Peyer's patch (tissue), 4 donors: ENCODE measurements at regions not wholly inside any gene's neighbourhood (a gene's known extent, or its start where the extent isn't known, plus 50 kb on each side); places are given as distances from the start of the nearest gene placed in this dataset.

Experiments used
- DNase-seq, 3 donors: peaks; one replicate each; pipeline ENCODE4 v3.0.0-alpha.2; 2017 to 2019
- H3K27ac ChIP-seq, 4 donors: fragments of 200-600 bp; sonication (generic); one replicate each; pipeline ENCODE4 v1.5.1; 2016 to 2019
- H3K27me3 ChIP-seq, 2 donors: fragments of 200-600 bp; sonication (generic); one replicate each; pipeline ENCODE4 v1.5.1; 2019
- H3K36me3 ChIP-seq, 3 donors: fragments of 200-600 bp; sonication (generic); one replicate each; pipeline ENCODE4 v1.5.1; 2016 to 2019
- H3K4me1 ChIP-seq, 4 donors: fragments of 200-600 bp; sonication (generic); one replicate each; pipeline ENCODE4 v1.5.1; 2016 to 2019
- H3K4me3 ChIP-seq, 4 donors: fragments of 200-600 bp; sonication (generic); 1 replicate in 3 of 4; 2 replicates in 1 of 4; pipeline ENCODE4 v1.5.1; 2016 to 2019; ENCODE audit warnings: mild to moderate bottlenecking in 1 of 4
- H3K9me3 ChIP-seq, 4 donors: fragments of 200-600 bp; sonication (generic); one replicate each; pipeline ENCODE4 v1.5.1; 2016 to 2019; ENCODE audit warnings: mild to moderate bottlenecking in 1 of 4
- POLR2A ChIP-seq, 2 donors: fragments of 450-650 bp; IDR thresholded peaks; one replicate each; pipeline ENCODE4 v1.5.1; 2017; ENCODE audit warnings: antibody characterized with exemption in 2 of 2, mild to moderate bottlenecking in 2 of 2, moderate library complexity in 2 of 2
- TF ChIP-seq, protein P1 (sequence below), 6 experiments: fragments of 450-650 bp in 4 of 6; fragments of 200-600 bp in 2 of 6; sonication (generic) in 1 of 6; IDR thresholded peaks; one replicate each; pipeline ENCODE4 v1.5.1; 2017 to 2019; ENCODE audit warnings: antibody characterized with exemption in 6 of 6, mild to moderate bottlenecking in 3 of 6, moderate library complexity in 1 of 6

DNA sequence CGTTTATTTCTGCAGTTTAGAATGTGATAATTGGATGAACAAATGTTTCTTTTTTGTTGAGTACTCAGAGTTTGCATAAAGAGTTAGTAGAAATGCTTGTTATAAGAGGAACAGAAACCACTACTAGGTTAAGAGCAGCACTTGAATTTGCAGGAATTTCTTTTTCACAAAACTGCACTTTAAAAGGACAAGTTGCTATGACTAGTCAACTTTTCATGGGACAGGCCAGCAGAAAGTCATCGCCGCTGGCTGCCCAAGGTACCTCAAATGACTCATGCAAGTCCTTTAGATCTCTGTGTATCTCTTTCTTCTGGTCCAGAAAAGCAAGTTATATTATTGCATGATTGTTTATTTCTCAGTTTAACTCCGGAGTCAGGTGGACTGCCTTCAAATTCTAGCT, 97.3 kb upstream of the HMHB1 start:
- DNase-seq: no peak
- no peak overlapping the region for H3K27ac ChIP-seq
- no peaks in the 10 kb centered on the region for H3K4me1 ChIP-seq
- TF ChIP-seq, protein P1, sequence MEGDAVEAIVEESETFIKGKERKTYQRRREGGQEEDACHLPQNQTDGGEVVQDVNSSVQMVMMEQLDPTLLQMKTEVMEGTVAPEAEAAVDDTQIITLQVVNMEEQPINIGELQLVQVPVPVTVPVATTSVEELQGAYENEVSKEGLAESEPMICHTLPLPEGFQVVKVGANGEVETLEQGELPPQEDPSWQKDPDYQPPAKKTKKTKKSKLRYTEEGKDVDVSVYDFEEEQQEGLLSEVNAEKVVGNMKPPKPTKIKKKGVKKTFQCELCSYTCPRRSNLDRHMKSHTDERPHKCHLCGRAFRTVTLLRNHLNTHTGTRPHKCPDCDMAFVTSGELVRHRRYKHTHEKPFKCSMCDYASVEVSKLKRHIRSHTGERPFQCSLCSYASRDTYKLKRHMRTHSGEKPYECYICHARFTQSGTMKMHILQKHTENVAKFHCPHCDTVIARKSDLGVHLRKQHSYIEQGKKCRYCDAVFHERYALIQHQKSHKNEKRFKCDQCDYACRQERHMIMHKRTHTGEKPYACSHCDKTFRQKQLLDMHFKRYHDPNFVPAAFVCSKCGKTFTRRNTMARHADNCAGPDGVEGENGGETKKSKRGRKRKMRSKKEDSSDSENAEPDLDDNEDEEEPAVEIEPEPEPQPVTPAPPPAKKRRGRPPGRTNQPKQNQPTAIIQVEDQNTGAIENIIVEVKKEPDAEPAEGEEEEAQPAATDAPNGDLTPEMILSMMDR (IDR thresholded peaks at IDR 0.05): no peak
- TF ChIP-seq POLR2A (IDR thresholded peaks at IDR 0.05): no peak
- no peak overlapping the region for H3K4me3 ChIP-seq
- no peaks in the 10 kb centered on the region for H3K36me3 ChIP-seq
- H3K27me3 ChIP-seq: no peaks in the 10 kb centered on the region
- H3K9me3 ChIP-seq: no peaks in the 10 kb centered on the region

DNA sequence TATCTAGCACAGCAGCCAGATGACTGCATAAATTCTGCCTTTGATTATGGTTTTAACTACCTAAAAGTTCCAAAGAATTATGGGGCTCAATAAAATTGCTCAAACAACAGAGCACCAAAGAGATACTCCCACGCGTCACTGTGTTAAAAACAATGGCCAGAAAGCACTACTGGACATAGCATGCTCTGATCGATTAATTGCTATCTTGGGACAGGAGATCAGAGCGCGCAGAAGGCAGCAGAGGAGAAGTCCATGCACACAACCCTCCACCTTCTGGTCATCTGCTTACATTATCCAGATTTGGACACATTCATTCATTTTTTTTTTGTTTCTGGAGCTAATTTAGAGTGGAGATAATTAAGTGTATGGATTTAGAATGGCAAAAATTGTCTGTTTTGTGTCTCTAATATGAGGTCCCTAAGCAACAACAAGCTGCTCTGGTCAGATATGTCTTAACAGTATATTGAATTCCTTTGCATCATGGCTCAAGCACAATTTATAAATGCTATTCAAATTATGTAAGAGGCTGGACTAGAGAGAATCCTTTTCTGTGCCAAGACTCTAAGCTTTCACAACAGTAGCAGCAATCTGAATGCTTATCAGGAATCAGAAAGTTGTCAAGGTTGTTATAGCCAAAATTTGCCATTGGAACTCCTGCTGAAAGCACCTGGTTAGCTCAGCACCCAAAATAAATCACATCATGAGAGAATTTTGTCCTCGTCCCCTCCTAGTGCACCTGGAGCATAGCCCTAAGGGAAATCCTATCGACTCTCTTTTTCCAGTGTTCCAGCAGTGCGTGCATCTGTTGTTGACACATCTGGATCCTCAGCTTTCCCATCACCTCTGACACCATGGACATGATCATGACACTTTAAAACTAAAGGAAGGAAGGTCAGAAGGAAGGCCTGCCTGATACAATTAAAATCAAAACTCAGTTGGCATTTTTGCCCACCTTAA, 98.6 kb upstream of the HMHB1 start:
- Histone ChIP-seq H3K27ac (no peak overlapping the region), H3K4me3 (no peak overlapping the region), H3K36me3 (no peaks in the 10 kb centered on the region), H3K4me1 (no peaks in the 10 kb centered on the region), H3K27me3 (no peaks in the 10 kb centered on the region), H3K9me3 (no peaks in the 10 kb centered on the region)
- TF ChIP-seq, protein P1 (IDR thresholded peaks at IDR 0.05): no peak
- no peak for TF ChIP-seq POLR2A (IDR thresholded peaks at IDR 0.05)
- no peak for DNase-seq

DNA sequence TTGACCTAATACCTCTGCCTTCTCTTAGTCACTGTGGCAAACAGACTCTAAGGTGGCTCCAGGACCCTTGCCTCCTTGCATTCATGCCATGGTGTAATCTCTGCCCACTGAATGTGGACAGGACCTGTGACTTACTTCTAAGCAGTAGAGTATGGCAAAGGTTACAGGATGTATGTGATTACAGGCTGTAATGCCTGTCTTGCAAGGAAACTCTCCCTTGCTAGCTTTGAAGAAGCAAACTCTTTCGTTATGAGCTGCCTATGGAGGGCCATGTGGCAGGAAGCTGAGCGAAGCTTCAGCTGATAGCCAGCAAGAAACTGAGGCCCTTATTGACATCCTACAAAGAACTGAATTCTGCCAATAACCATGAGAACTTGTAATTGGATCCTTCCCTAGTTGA, 103.3 kb upstream of the HMHB1 start:
- no peaks in the 10 kb centered on the region for H3K4me1 ChIP-seq
- no peak for DNase-seq

DNA sequence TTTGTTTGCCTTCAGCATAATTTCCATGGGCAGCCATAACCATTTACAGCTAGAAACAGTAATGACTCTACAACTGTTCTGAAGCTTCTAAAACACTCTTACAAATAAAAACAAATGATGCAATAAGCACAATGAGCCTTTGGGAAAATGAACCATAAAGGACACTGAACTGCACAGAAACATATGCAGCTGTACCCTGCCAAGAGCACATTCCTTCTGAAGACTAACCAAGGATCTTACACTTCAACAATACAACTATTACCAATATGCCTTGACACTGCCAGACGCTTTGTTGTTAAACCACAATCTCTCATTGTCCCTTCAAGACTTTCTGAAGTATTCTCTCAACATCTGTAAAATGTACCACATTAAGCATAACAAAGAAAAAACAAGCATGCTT, 104.2 kb upstream of the HMHB1 start:
- DNase-seq: no peak
- Histone ChIP-seq H3K27me3 (no peaks in the 10 kb centered on the region), H3K36me3 (no peaks in the 10 kb centered on the region), H3K9me3 (no peaks in the 10 kb centered on the region), H3K4me3 (no peak overlapping the region), H3K27ac (no peak overlapping the region), H3K4me1 (no peaks in the 10 kb centered on the region)
- TF ChIP-seq, protein P1 (IDR thresholded peaks at IDR 0.05): no peak
- no peak for TF ChIP-seq POLR2A (IDR thresholded peaks at IDR 0.05)

More for the DNA sequence above, 103.3 kb upstream of the HMHB1 start:
- Histone ChIP-seq H3K9me3 (no peaks in the 10 kb centered on the region), H3K27ac (no peak overlapping the region), H3K27me3 (no peaks in the 10 kb centered on the region), H3K4me3 (no peak overlapping the region), H3K36me3 (no peaks in the 10 kb centered on the region)
- TF ChIP-seq, protein P1 (IDR thresholded peaks at IDR 0.05): no peak
- no peak for TF ChIP-seq POLR2A (IDR thresholded peaks at IDR 0.05)

DNA sequence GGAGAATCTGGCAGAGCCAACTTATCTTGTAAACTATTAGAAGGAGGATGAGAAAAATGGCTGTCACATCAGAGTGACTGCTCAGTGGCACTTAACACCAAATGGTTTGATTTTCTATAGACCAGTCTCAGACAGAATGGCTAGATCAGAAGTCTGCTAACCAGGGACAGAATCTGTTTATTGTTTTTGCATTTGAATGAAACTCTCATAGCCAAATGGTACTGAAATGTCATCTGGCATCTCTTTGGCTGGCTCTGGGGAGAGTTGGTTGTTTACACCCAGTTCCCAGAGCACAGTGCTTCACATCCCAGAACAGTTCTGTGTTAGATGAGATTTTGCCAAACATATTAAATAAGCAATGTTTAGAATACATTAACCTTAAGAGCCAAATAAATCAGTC, 106.6 kb upstream of the HMHB1 start:
- no peak overlapping the region for H3K27ac ChIP-seq
- no peak for DNase-seq

More for the DNA sequence above, 106.6 kb upstream of the HMHB1 start:
- Histone ChIP-seq H3K9me3 (no peaks in the 10 kb centered on the region), H3K27me3 (no peaks in the 10 kb centered on the region), H3K4me3 (no peak overlapping the region), H3K4me1 (no peaks in the 10 kb centered on the region), H3K36me3 (no peaks in the 10 kb centered on the region)
- TF ChIP-seq POLR2A (IDR thresholded peaks at IDR 0.05): no peak
- TF ChIP-seq, protein P1 (IDR thresholded peaks at IDR 0.05): no peak
